Embryonic facial prominence (tissue), 1 donor: ENCODE measurements at regions not wholly inside any gene's neighbourhood (a gene's known extent, or its start where the extent isn't known, plus 50 kb on each side); places are given as distances from the start of the nearest gene placed in this dataset.

Source experiments
- DNase-seq: peaks from one replicate; pipeline ENCODE4 v3.0.0-alpha.2; 2016; ENCODE audit errors: extremely low spot score

DNA sequence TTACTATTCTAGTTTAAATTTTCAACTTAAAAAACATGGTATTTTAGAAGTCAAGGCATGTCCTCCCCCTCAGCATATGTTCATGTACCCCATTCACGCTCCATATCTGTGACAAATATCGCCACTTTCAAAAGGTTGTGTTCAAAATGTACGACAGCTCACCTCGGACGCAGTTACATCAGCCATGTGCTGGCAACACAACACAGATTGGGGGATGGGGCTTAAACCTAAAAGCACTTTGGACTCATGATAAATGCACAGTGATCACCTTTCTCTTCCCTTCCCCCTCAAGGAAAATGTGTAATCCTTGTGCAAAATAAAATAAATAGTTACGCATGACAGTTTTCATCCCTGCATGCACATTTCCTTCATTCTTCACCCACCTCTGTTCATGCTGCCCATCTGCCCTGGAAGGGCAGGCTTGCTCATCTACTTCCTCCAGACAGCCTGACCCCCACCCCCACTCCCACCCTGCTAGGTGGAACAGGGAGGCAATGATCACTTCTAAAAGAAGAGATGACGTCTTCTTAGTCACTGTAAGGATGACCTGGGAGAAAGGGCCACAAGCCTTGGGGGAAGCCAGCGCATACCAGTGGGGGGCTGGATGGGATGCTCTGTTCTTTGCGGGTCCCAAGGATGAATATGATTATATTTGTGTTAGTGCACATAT lies 271.4 kb upstream of the SEMA6D start:
- no peak for DNase-seq

DNA sequence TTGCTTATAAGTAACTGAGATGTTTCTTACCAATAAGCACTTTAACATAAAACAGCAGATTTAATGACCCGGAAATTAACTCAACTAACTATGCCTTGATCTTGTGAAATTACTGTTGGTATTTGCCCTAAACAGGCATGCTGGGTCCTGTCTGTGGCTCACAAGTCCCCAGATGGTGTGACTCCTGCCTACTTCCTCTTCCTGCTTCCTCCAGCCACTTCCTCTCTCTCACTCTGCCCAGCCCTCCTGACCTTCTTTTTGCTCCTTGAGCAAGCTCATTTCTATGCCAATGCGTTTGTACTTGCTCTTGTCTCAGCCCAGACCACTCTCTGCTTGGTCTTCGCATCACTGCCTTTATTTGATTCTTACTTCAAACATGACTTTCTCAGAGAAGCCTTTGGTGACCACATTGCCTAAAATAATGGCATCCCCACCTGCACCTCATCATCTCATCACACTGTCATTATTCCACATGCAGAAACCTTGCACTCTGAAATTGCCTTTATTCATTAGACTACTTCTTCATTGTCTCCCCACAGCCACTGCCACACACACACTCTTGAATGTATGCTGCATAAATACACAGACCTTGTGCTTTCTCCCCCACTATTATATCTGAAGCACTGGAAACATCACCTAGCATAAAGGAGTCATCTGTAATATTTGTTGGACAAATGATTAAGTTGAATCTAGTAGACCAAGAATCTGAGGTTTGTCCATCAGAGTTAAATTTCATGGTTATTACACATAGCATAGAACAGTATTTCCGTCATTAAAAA lies 256.3 kb upstream of the SEMA6D start:
- no peak for DNase-seq

DNA sequence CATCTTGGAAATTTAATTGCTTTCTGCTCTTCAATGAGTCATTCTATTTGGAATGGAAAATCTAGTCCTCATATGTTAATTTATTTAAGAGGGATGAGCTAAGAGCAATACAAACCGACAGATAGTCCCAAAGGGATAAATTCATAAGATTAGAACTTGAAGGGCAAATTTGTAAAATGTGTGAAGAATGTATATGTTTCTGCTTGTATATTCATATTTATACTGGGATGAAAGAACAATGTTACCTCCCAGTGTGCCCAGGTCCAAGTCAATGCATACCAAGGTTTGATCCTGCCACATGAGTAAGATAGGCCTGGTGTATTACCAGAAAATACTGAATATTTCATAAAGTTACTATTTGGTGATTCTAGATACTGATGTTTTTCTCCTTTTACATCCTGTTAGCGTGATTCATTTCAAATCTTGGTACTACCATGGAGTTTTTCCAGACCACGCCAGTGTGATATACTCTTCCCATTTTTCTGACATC lies 255.6 kb upstream of the SEMA6D start:
- no peak for DNase-seq

DNA sequence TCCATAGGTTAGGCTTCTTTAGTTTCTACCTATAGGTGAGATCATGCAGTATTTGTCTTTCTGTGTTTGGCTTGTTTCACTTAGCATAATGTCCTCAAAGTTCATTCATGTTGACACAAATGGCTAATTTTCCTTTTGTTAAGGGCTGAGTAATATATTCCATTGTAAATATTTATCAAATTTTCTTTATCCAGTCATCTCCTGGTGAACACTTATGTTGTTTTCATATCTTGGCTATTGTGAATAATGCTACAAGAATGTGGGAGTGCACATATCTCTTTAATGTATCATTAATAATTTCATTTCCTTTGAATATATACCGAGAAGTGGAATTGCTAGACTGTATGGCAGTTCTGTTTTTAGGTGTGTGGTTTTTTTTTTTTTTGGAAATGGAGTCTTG lies 250.9 kb upstream of the SEMA6D start:
- DNase-seq, result no peak

DNA sequence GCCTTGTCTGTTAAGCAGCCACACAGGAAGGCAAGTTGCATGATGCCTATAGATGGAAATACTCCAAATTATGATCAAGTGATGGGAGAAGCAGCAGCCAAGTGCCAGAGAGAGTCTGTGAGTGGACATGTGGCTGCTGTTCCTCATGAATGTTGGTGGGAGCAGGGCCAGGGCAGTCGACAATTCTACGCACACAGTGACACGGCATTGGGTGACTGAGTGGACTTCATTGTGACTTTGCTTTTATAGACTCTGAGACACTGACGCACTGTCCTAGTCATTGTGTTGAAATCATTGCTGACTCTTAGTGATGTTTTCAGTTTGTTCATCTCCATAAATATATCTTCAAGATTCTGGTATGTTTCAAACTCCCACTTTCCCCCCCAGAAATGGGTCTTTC lies 246.3 kb upstream of the SEMA6D start:
- no peak for DNase-seq

DNA sequence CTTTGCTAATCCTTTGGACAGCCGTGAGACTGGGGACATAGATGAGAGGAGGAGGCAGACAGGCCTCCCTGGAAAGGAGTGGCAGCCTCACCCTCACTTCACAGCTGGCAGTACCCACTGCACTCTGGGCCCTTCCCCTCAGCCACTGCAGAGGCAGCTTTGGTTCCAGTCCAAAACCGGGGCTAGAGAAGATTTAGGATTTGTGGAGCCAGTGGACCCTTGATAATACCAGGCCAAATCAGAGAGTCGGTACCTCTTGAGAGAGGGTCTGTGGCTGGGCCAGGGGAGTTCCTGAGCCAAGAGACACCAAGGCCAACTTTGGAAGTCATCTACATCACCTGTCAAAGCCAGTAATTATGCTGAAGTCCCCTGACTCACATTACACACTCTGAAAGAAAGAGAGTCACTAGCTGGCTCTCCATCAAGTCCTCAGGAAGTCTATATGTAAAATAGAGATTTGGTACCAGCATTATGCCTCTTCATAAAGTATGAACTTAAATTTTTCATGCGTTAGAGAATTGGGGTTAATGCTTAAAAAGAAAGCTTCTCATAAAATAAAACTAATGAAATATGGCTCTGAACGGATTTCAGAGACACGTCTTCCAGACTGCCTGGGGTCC lies 244.1 kb upstream of the SEMA6D start:
- DNase-seq, result no peak

DNA sequence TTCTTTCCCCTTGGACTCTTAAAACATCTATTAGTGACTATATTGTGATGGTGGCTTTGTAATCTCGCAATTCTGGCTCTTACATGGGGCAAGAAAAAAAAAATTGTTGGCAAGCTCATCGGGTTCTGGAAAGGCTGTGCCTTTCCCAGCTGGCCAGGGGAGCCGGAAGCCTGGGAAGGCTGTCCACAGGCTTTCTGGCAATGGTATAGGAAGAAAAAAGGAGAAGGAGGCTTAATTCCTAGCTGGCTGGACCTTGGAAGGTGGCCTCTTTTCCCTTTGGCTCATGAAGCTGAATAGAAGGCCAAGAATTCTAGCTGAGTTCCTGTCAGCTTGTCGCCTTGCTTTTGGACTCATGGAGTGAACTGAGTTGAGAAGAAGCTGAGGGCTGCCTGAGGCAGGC lies 243.5 kb upstream of the SEMA6D start:
- DNase-seq, result no peak

DNA sequence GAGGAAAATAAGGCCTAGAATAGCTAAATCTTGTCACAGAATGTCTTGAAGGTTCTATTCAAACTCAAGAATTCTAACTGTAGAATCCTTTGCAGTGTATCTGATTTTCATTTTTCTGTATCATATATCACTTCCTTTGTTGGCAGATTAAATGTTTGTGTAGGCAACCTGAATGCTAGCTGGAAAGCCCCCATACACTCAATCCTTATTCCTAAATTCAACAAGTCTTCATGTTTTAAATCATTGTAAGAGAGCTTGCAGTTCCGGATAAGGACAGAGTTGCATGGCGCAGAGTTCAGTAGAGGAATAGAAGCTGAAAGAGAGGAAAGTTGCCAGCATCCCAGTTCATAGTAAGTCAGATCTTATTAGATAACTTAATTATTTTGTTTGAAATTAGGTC lies 242.0 kb upstream of the SEMA6D start:
- DNase-seq, result no peak

DNA sequence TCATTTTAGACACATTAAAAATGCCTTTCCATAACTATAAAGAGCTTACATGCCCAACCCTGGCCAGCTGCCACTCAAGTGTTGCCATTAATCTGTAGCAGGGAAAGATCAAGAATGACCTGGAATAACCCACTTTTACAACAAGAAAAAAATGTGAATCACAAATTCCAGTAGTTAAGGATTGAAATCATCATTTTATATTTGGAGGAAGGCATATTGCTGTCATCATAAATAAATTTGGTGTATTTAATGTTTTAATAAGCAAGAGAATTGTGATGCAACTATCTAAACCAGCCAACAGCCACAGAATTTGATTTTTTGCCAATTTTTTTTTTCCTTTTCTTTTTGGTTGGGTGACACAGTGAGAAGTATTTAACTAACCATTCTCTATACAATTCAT lies 240.0 kb upstream of the SEMA6D start:
- no peak for DNase-seq

DNA sequence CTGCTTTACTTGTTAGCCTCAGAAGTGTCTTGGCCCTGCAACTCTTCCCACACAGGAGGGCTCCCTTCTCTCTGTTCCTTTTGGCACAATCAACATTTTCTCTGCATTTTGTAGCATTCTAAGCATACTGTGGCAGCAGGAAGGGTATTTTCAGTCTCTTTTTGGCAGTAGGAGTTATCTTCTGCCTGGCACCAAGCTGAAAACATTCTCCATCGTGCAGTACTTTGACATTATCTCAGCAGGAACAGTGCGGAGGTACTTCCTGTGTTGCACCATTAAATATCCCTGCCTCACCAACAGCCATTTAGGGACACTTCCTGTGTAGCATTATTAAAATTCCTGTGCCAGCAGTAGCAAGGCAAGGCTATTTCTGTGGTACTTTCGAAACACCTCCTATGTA lies 233.2 kb upstream of the SEMA6D start:
- DNase-seq, result no peak

DNA sequence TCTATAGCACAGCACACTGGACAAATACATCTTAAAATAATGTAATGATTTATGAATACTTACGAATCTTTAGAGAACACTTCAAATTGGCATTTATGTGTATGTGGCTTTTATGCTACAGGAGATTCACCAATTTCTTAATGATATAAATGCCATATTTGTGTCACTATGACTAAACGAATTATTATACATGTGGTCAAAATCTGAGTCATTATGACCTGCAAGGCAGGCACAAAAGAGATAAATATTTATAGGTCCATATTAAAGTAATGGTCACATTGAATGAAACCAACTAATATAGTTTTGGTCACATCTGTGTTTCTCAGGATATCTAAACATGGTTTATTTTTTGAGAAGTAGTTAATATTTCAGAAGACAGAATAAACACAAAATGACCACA lies 232.3 kb upstream of the SEMA6D start:
- DNase-seq, result no peak

DNA sequence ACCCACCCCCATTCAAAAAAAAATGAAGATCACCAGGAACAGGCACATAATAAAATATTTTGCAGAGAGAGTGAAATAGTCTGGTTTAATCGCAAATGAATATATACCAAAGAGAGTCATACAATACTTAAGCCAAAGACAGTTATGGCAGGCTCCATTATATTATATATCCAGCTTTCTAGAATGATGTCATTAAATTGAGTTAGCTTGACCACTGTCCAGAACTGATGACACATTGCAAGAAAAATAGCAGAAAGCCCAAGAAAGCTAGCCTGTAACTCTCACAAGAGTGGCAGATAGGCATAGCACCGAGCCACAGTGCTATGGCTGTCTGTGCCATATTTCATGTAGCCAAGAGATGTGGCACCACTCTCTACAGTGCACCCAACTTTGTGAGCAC lies 231.9 kb upstream of the SEMA6D start:
- DNase-seq, result no peak

DNA sequence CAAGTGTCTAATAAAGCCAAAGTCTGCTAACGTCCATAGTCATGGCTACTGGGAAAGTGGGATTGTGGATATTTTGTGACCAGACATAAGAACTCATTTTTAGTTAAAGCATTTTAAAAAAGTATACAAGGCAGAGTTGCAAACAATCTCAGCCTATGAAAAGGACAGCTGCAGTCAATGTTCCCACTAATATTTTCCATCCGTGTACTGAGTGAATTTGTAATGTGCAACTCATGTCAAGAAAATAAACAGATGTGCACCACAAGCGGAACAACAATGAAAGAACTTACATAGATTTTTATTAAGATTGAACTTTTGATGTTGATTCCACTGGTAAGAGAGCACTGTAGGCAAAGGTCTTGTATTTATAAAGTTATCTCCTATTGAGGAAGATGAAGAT lies 231.3 kb upstream of the SEMA6D start:
- DNase-seq, result no peak

DNA sequence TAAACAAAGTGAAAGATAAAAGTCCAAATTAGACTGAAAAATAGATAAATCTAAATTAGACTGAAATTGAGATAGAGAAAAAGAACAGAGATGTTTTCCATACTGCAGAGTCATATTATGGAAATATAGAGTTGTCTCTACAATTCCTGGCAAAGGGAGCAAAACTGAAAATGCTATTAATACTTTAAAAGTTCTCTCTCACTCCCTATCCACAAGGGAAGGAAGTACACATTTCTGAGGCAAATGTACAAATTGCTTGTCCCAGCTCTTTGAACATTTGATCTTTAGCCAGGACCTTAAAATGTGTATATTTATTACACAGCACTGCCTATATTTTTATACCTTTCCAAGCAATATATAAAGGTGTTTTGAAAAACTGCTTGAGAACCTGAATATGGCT lies 225.1 kb upstream of the SEMA6D start:
- no peak for DNase-seq

DNA sequence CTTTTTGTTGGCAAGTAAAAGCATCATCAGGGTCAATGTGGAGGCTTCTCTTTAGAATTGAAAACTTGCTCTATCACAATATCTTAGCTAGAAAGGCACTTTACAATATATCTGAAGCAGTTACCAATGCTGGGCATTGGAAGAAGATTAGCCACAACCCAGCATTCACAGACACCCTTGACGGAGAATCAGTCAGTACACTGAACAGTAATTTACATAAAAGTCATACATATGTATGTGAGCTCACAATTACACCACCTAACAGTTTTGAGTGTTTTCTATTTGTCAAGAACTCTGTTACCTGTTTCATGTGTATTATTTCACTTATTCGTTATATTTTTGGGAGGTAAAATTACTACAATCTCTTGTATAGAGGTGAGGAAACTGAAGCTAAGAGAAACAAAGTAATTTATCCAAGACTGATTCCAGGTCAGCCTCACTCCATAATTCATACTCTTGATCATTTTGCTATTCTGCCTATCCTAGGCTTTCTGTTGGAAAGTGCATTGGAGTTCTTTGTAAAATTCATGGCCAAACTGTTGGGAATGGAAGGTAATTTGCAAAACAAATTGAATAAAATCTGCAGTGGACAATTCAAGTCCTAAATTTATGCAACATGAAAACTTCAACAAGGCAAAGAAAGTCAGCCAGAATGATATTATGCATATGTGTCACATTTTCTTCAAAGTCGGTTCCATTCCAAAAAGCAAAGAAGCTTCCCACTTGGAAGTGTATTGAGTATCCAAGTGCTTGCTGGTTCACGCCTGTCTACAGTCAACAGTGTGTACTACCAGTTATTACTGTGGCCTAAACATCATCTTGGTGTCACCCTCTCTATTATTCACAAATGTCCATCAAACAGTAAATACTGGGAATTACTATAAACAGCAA lies 223.7 kb upstream of the SEMA6D start:
- DNase-seq, result no peak

DNA sequence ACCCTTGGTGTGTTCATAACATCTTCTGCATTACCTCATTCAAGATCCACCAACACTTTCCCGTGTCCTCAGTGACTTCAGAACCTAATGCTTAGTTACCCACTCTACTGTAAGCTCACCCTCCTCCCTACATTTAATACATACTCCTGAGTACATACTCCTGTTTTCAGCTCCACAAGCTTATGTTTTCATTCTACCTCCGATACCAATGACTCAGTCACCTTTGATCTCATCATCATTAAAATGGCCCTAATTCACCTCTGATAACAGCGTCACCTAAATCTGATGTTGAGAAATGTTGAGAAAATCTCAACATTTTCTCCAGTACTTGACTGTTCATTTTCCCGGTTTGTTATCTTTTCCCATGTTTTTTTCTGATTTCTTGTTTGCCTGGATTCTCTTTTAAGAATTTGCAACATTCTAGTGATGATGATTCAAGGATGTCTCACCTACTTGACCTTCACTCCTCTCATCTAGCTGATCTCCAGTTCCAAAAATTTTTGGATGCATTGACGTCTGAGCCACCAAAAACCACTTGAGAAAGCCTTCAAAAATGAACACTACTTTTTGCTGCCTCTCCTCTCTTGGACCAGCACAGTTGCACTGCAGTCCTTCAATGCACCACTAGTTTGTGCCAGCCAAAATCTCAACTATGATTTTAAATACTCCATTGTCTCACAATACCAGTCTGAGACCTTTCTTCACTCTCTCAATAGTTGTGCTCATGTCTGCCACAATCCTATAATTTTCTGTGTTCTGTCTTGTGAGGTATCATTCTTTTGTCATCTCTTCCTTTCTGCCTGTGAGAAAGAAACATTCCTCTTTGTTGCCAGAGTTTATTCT lies 220.7 kb upstream of the SEMA6D start:
- DNase-seq, result no peak

DNA sequence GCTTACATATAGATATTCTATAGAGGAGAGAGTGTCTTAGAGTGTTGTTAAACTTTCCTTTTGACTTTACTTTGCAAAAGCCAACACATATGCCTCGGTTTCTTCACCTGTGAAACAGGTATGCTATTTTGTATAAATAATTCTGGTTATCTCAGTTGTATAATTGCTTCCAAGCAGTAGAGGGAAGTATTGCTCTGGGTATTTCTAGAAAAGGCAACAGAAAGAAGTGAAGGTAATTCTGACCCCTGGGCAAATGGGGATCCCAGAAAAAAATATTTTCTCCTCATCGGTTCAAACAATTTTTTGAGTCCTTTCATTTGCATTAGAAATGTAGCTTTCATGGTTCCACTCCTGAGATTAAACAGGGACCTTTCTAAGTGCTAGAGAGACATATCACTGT lies 216.5 kb upstream of the SEMA6D start:
- no peak for DNase-seq

DNA sequence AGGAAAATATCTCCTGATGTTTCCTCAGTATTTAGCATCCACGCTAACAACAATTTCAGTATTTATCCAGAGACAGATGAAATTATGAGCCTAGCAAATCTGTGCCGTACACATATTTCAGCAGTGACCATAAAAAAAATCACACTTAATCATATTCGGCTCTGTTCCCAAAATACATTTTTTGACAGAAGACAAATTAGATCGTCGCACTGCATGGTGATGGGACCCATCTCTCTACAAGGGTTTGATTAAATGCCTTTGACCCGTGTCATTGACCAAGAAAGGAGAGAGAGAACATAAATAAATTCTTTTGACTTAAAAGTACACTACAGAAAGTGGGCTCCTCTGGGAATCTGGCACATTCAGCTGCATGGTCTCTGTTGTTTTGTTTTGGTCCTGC lies 215.3 kb upstream of the SEMA6D start:
- DNase-seq, result no peak

DNA sequence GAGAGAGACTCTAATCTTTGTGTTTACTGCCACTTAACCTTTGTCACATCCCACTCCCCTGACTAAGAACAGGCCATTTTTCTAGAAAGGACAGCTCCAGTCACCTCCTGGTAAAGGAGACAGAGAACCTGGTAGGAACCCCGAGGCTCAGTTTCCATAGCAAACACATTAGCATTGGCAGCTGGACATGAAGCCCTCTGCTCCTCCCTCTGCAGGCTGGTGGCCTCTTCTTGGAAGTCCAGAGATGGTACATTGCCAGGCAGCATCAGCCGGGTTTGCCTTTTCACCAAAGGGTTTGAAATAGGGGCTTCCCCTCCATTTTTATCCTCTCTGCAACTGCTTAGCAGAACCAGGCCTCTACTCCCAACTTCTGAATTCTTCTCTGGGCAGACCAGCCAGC lies 213.4 kb upstream of the SEMA6D start:
- no peak for DNase-seq

DNA sequence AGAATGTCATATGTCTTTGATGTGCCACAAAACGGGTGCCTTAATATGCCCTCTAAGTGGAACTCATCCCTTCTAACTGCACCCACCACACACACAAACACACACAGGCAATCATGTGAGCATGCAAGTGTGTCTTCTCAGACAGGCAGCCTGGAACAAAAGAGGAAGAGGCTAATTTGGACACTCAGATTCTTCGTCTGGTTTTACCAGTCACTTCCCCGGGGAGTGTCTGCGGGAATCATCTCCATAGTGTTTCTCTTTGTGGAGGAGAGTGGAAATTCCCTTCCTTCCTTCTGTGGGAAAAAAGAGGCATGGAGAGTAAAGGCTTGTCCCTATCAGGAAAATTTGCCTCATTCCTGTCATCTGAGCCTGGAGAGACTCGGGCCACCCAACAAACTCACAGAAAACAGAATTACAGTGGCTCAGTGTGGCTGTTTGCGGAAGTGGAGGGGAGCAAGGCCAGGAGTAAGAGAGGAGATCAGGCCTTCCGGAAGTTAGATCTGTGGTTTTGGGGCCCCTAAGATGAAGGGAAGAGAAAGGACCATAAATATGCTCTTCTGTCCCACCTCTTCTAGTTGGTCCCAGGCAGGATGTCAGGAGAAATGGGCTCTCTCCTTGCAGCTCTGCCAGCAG lies 212.6 kb upstream of the SEMA6D start:
- DNase-seq, result no peak
